ENCODE measurements at regions not wholly inside any gene's neighbourhood (a gene's known extent, or its start where the extent isn't known, plus 50 kb on each side); places are given as distances from the start of the nearest gene placed in this dataset.

DNA sequence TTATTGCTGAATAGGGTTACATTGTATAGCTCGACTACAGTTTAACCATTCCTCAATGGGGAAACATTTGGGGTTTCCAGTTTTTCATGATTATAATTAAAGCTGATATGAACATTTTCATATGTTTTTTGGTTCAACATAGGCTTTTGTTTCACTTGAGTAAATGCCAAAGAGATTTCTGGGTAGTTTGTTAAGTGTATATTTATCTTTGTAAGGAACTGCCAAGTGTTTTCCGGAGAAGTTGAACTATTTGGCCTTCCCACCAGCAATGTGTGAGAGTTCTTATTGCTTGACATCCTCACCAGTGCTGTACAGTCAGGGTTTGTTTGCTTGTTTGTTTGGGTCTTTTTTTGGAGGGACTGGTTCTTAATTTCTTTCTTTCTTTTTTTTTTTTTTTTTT, 83.7 kb upstream of the RALY start:
- Histone ChIP-seq H3K9me3 (replicated peaks; ENCODE audit: insufficient read depth, low read length) (no peaks in the 10 kb centered on the region), H3K9me2 (replicated peaks; ENCODE audit: insufficient read depth, low read length) (no peaks in the 10 kb centered on the region), H3K79me2 (ENCODE audit: low read length) (no peaks in the 10 kb centered on the region), H3K4me3 (ENCODE audit: low read length) (no peak overlapping the region), H3F3A (ENCODE audit: insufficient read depth, low read length) (no peaks in the 10 kb centered on the region), H3K27ac (ENCODE audit: low read length) (no peak overlapping the region), H3K4me2 (ENCODE audit: low read depth, low read length) (no peak overlapping the region), H3K4me1 (ENCODE audit: low read length) (peaks cover 16% of the 10 kb centered on the region), H4K20me1 (ENCODE audit: insufficient read depth, low read length) (no peaks in the 10 kb centered on the region), H3K36me3 (replicated peaks; ENCODE audit: insufficient read depth, low read length) (no peaks in the 10 kb centered on the region), H3K27me3 (replicated peaks; ENCODE audit: insufficient read depth, low read length) (no peaks in the 10 kb centered on the region), H2AFZ (ENCODE audit: low read length) (no peak overlapping the region), H3K9ac (ENCODE audit: low read length) (no peak overlapping the region)
- DNase-seq = no peak
- TF ChIP-seq CTCF (IDR thresholded peaks at IDR 0.05; ENCODE audit: low read length) (no peak), EZH2phosphoT487 (IDR thresholded peaks at IDR 0.05; ENCODE audit: low read length) (no peak), EZH2 (optimal IDR thresholded peaks at IDR 0.05; ENCODE audit: low read depth, low read length) (no peak)

- no peak for DNase-seq
- no peak overlapping the region for H3K4me2 ChIP-seq (ENCODE audit: low read depth, low read length)
These were observed 83.0 kb upstream of the RALY start for GRCh38 chr20:33910529-33911327.

GRCh38 chr20:33914919-33915318, 78.8 kb upstream of the RALY start:
- Histone ChIP-seq H2AFZ (ENCODE audit: low read length) (no peak overlapping the region), H3K27ac (ENCODE audit: low read length) (peak overlapping the region; percentile 32; the same call in 1 of the 2 replicates), H4K20me1 (ENCODE audit: insufficient read depth, low read length) (no peaks in the 10 kb centered on the region), H3K36me3 (replicated peaks; ENCODE audit: insufficient read depth, low read length) (no peaks in the 10 kb centered on the region), H3K4me3 (ENCODE audit: low read length) (no peak overlapping the region), H3K9me2 (replicated peaks; ENCODE audit: insufficient read depth, low read length) (no peaks in the 10 kb centered on the region), H3F3A (ENCODE audit: insufficient read depth, low read length) (0 out of 2 replicates have a peak, but pooled peaks cover 11% of the 10 kb centered on the region), H3K9me3 (replicated peaks; ENCODE audit: insufficient read depth, low read length) (no peaks in the 10 kb centered on the region), H3K4me2 (ENCODE audit: low read depth, low read length) (no peak overlapping the region), H3K9ac (ENCODE audit: low read length) (no peak overlapping the region), H3K27me3 (replicated peaks; ENCODE audit: insufficient read depth, low read length) (no peaks in the 10 kb centered on the region), H3K4me1 (ENCODE audit: low read length) (peaks cover 48% of the 10 kb centered on the region), H3K79me2 (ENCODE audit: low read length) (no peaks in the 10 kb centered on the region)
- TF ChIP-seq CTCF (IDR thresholded peaks at IDR 0.05; ENCODE audit: low read length) (peak; percentile 46), EZH2phosphoT487 (IDR thresholded peaks at IDR 0.05; ENCODE audit: low read length) (no peak)
- peak; percentile 91 for DNase-seq

More at GRCh38 chr20:33910529-33911327, 83.0 kb upstream of the RALY start:
- Histone ChIP-seq H3K27ac (ENCODE audit: low read length) (no peak overlapping the region), H3K27me3 (replicated peaks; ENCODE audit: insufficient read depth, low read length) (no peaks in the 10 kb centered on the region), H3F3A (ENCODE audit: insufficient read depth, low read length) (no peaks in the 10 kb centered on the region), H3K9me3 (replicated peaks; ENCODE audit: insufficient read depth, low read length) (no peaks in the 10 kb centered on the region), H2AFZ (ENCODE audit: low read length) (peak overlapping the region; percentile 15; the same call in 1 of the 2 replicates), H3K4me3 (ENCODE audit: low read length) (no peak overlapping the region), H3K9me2 (replicated peaks; ENCODE audit: insufficient read depth, low read length) (no peaks in the 10 kb centered on the region), H3K9ac (ENCODE audit: low read length) (no peak overlapping the region), H4K20me1 (ENCODE audit: insufficient read depth, low read length) (no peaks in the 10 kb centered on the region), H3K4me1 (ENCODE audit: low read length) (peaks cover 23% of the 10 kb centered on the region), H3K79me2 (ENCODE audit: low read length) (no peaks in the 10 kb centered on the region), H3K36me3 (replicated peaks; ENCODE audit: insufficient read depth, low read length) (no peaks in the 10 kb centered on the region)
- TF ChIP-seq EZH2phosphoT487 (IDR thresholded peaks at IDR 0.05; ENCODE audit: low read length) = no peak
- no peak for TF ChIP-seq CTCF (IDR thresholded peaks at IDR 0.05; ENCODE audit: low read length)
- TF ChIP-seq EZH2 (optimal IDR thresholded peaks at IDR 0.05; ENCODE audit: low read depth, low read length) = no peak

Data from MM.1S (cell line).